Astrocyte (in vitro differentiated cells and primary cell): ENCODE measurements at regions not wholly inside any gene's neighbourhood (a gene's known extent, or its start where the extent isn't known, plus 50 kb on each side); places are given as distances from the start of the nearest gene placed in this dataset.

ENCODE experiments used
- EZH2 ChIP-seq: IDR thresholded peaks from 2 replicates; pipeline ENCODE4 v1.6.1; 2012; ENCODE audit warnings: mild to moderate bottlenecking, low read length, inconsistent platforms; ENCODE audit not compliant: insufficient read depth
- TF ChIP-seq, protein P1 (sequence below): IDR thresholded peaks from 2 replicates; pipeline ENCODE4 v1.5.1; 2011; ENCODE audit warnings: low read depth, mild to moderate bottlenecking, inconsistent platforms, low read length, moderate library complexity; ENCODE audit not compliant: insufficient read depth

DNA sequence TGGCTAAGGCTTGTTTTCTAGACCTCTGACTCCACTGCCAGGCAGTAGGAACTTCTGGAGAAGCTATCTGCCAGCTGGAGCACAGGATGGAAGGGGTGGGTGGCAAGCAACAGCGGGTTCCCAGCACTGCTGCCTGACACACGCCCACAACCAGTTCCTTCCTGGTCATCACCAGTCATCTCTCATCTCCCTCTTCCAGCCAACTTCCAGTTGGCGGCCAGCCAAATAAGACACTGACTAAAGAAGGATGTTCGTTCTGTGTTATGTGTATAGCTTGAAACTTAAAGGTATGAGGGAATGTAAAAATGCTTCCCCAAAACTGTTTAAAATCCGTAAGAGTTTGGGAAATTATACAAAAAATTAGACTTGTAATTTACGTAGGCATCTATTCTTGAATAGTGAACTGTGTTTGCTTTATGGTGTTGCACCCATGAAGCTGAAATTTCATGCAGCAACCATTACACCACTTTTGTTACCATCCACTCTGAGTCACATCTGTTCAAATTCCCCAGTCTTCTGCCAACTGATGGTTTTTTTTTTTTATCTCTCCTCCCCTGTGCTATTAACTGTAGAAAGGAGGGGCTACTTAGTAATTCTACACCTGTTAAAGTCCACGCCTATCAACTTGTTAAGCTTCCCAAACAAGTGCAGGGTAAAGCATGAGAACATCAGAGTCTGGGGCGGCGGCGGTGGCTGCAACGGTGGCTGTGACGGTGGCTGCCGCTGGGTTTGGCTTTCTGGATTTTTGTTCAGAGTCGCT, 86.2 kb upstream of the FRY start:
- TF ChIP-seq, protein P1, sequence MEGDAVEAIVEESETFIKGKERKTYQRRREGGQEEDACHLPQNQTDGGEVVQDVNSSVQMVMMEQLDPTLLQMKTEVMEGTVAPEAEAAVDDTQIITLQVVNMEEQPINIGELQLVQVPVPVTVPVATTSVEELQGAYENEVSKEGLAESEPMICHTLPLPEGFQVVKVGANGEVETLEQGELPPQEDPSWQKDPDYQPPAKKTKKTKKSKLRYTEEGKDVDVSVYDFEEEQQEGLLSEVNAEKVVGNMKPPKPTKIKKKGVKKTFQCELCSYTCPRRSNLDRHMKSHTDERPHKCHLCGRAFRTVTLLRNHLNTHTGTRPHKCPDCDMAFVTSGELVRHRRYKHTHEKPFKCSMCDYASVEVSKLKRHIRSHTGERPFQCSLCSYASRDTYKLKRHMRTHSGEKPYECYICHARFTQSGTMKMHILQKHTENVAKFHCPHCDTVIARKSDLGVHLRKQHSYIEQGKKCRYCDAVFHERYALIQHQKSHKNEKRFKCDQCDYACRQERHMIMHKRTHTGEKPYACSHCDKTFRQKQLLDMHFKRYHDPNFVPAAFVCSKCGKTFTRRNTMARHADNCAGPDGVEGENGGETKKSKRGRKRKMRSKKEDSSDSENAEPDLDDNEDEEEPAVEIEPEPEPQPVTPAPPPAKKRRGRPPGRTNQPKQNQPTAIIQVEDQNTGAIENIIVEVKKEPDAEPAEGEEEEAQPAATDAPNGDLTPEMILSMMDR = no peak
- TF ChIP-seq EZH2 = no peak
